ENCODE measurements at regions not wholly inside any gene's neighbourhood (a gene's known extent, or its start where the extent isn't known, plus 50 kb on each side); places are given as distances from the start of the nearest gene placed in this dataset.

- Histone ChIP-seq H3K27me3 (ENCODE audit: control insufficient read depth, extremely low read depth, insufficient read depth, low read length) (no peaks in the 10 kb centered on the region), H3K9me3 (ENCODE audit: control insufficient read depth, low read depth, low read length) (no peaks in the 10 kb centered on the region), H2AFZ (ENCODE audit: control insufficient read depth, low read length) (no peak overlapping the region), H3K4me2 (ENCODE audit: control insufficient read depth, extremely low read depth, insufficient read depth, low read depth, low read length) (no peak overlapping the region), H3K4me3 (ENCODE audit: control insufficient read depth in 2 of 3, extremely low read depth in 1 of 3, insufficient read depth in 2 of 3, low read depth in 1 of 3, low read length in 3 of 3) (no peak overlapping the region), H3K79me2 (ENCODE audit: control insufficient read depth, insufficient read depth, low read length) (no peaks in the 10 kb centered on the region), H3K36me3 (ENCODE audit: control insufficient read depth in 2 of 2, extremely low read depth in 1 of 2, insufficient read depth in 2 of 2, low read length in 2 of 2) (no peaks in the 10 kb centered on the region), H3K9me1 (ENCODE audit: control insufficient read depth, extremely low read depth, insufficient read depth, low read length) (no peaks in the 10 kb centered on the region), H4K20me1 (ENCODE audit: control insufficient read depth, extremely low read depth, insufficient read depth, low read length) (no peaks in the 10 kb centered on the region), H3K9ac (ENCODE audit: control insufficient read depth, extremely low read depth, insufficient read depth, low read length) (no peak overlapping the region), H3K27ac (ENCODE audit: control insufficient read depth, insufficient read depth, low read length) (no peak overlapping the region), H3K4me1 (ENCODE audit: control insufficient read depth, extremely low read depth, insufficient read depth, low read length) (peaks cover 8% of the 10 kb centered on the region)
- dilution Hi-C loops (cut with MboI; ENCODE audit: extremely low pct_ligation_motif_present, low sequenced_read_pairs): no loop called here
- DNase-seq (ENCODE audit: low read depth, low spot score): no peak
- no peak for FAIRE-seq
- TF ChIP-seq, protein P1, sequence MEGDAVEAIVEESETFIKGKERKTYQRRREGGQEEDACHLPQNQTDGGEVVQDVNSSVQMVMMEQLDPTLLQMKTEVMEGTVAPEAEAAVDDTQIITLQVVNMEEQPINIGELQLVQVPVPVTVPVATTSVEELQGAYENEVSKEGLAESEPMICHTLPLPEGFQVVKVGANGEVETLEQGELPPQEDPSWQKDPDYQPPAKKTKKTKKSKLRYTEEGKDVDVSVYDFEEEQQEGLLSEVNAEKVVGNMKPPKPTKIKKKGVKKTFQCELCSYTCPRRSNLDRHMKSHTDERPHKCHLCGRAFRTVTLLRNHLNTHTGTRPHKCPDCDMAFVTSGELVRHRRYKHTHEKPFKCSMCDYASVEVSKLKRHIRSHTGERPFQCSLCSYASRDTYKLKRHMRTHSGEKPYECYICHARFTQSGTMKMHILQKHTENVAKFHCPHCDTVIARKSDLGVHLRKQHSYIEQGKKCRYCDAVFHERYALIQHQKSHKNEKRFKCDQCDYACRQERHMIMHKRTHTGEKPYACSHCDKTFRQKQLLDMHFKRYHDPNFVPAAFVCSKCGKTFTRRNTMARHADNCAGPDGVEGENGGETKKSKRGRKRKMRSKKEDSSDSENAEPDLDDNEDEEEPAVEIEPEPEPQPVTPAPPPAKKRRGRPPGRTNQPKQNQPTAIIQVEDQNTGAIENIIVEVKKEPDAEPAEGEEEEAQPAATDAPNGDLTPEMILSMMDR (optimal IDR thresholded peaks at IDR 0.05 in 1 of 3, IDR thresholded peaks at IDR 0.05 in 1 of 3, conservative IDR thresholded peaks at IDR 0.05 in 1 of 3; ENCODE audit: extremely low read depth in 1 of 3, insufficient read depth in 2 of 3, low read length in 3 of 3): no peak
- no peak for TF ChIP-seq EZH2 (IDR thresholded peaks at IDR 0.05; ENCODE audit: low read length)
Measured at GRCh38 chr11:130668751-130669150, 220.3 kb downstream of the ADAMTS15 start.

DNA sequence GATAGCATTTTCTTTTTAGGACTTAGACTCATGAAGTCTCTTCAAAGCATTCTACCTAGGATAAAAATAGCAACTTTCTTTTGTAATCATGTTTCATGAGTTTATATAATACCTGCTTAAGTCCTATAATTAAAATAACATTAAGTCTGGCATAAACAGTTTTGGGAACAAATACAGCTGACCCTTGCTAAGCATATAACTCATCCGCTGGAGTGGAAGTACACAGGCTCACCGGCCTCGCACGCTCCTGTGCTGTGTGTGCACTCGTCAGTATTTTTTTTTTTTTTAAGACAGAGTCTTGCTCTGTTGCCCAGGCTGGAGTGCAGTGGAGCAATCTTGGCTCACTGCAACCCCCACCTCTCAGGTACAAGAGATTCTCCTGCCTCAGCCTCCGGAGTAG lies 221.8 kb downstream of the ADAMTS15 start:
- Histone ChIP-seq H3K4me1 (ENCODE audit: control insufficient read depth, extremely low read depth, insufficient read depth, low read length) (peaks cover 8% of the 10 kb centered on the region), H3K9ac (ENCODE audit: control insufficient read depth, extremely low read depth, insufficient read depth, low read length) (no peak overlapping the region), H3K4me2 (ENCODE audit: control insufficient read depth, extremely low read depth, insufficient read depth, low read depth, low read length) (no peak overlapping the region), H4K20me1 (ENCODE audit: control insufficient read depth, extremely low read depth, insufficient read depth, low read length) (no peaks in the 10 kb centered on the region), H3K27me3 (ENCODE audit: control insufficient read depth, extremely low read depth, insufficient read depth, low read length) (no peaks in the 10 kb centered on the region), H3K9me3 (ENCODE audit: control insufficient read depth, low read depth, low read length) (no peaks in the 10 kb centered on the region), H3K36me3 (ENCODE audit: control insufficient read depth in 2 of 2, extremely low read depth in 1 of 2, insufficient read depth in 2 of 2, low read length in 2 of 2) (no peaks in the 10 kb centered on the region), H3K9me1 (ENCODE audit: control insufficient read depth, extremely low read depth, insufficient read depth, low read length) (no peaks in the 10 kb centered on the region), H2AFZ (ENCODE audit: control insufficient read depth, low read length) (no peak overlapping the region), H3K79me2 (ENCODE audit: control insufficient read depth, insufficient read depth, low read length) (no peaks in the 10 kb centered on the region), H3K27ac (ENCODE audit: control insufficient read depth, insufficient read depth, low read length) (no peak overlapping the region), H3K4me3 (ENCODE audit: control insufficient read depth in 2 of 3, extremely low read depth in 1 of 3, insufficient read depth in 2 of 3, low read depth in 1 of 3, low read length in 3 of 3) (no peak overlapping the region)
- dilution Hi-C loops (cut with MboI; ENCODE audit: extremely low pct_ligation_motif_present, low sequenced_read_pairs): no loop called here
- TF ChIP-seq, protein P1 (optimal IDR thresholded peaks at IDR 0.05 in 1 of 3, IDR thresholded peaks at IDR 0.05 in 1 of 3, conservative IDR thresholded peaks at IDR 0.05 in 1 of 3; ENCODE audit: extremely low read depth in 1 of 3, insufficient read depth in 2 of 3, low read length in 3 of 3): no peak
- no peak for TF ChIP-seq EZH2 (IDR thresholded peaks at IDR 0.05; ENCODE audit: low read length)
- FAIRE-seq (no peak), DNase-seq (ENCODE audit: low read depth, low spot score) (no peak)
